ENCODE measurements at regions not wholly inside any gene's neighbourhood (a gene's known extent, or its start where the extent isn't known, plus 50 kb on each side); places are given as distances from the start of the nearest gene placed in this dataset.

DNA sequence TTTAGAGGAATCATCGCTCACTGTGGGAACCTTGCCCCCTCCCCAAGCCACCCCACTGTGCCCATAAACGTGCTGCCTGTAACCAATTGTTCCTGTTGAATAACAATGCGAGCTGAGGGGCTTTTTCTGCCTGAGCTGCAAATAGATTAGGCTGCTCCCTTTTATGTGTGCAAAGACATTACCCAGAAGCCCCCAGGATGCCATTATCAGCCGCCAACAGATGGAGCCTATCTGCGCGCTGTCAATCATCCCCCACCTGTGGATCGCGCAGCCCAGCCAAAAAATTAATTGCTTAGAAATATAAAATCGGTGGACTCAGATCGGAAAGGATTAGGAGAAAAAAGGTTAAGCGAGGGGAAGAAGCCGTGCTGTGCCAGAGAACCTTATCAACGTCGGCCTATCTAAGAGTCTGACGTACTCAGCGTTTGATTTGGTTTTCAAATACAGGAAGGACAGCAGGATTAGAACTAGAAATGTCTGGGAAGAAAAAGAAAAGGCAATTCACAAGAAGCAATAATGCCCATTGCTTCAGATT lies 167.3 kb upstream of the MYO3A start:
- Histone ChIP-seq H3K4me3 (no peak overlapping the region), H3K9me3 (ENCODE audit: control insufficient read depth in 4 of 4, insufficient read depth in 3 of 4, low read length in 3 of 4) (no peaks in the 10 kb centered on the region), H3K36me3 (ENCODE audit: control insufficient read depth in 4 of 4, insufficient read depth in 4 of 4, low read length in 4 of 4) (no peaks in the 10 kb centered on the region), H3K4me1 (ENCODE audit: control insufficient read depth in 5 of 5, insufficient read depth in 5 of 5, low read length in 5 of 5) (peaks cover 0 to 5% (median 0%) of the 10 kb centered on the region in 5 donors), H3K27me3 (ENCODE audit: control insufficient read depth in 3 of 3, insufficient read depth in 3 of 3, low read length in 2 of 3) (peaks cover 0 to 14% (median 7%) of the 10 kb centered on the region in 3 donors), H3K27ac (ENCODE audit: low read depth in 1 of 2, low read length in 1 of 2) (no peak overlapping the region), H3K9ac (ENCODE audit: insufficient read depth in 1 of 2, low read length in 2 of 2) (no peak overlapping the region)
- TF ChIP-seq, protein P1, sequence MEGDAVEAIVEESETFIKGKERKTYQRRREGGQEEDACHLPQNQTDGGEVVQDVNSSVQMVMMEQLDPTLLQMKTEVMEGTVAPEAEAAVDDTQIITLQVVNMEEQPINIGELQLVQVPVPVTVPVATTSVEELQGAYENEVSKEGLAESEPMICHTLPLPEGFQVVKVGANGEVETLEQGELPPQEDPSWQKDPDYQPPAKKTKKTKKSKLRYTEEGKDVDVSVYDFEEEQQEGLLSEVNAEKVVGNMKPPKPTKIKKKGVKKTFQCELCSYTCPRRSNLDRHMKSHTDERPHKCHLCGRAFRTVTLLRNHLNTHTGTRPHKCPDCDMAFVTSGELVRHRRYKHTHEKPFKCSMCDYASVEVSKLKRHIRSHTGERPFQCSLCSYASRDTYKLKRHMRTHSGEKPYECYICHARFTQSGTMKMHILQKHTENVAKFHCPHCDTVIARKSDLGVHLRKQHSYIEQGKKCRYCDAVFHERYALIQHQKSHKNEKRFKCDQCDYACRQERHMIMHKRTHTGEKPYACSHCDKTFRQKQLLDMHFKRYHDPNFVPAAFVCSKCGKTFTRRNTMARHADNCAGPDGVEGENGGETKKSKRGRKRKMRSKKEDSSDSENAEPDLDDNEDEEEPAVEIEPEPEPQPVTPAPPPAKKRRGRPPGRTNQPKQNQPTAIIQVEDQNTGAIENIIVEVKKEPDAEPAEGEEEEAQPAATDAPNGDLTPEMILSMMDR (IDR thresholded peaks at IDR 0.05; ENCODE audit: control extremely low read depth, extremely low read depth) = no peak
- 6% methylated on average over 16 of the region's 16 CpGs for WGBS, 2 donors
- peak in 1 of 3 donors; percentile 8 for DNase-seq
- ATAC-seq (ENCODE audit: insufficient read depth, low FRiP score) = no peak

DNA sequence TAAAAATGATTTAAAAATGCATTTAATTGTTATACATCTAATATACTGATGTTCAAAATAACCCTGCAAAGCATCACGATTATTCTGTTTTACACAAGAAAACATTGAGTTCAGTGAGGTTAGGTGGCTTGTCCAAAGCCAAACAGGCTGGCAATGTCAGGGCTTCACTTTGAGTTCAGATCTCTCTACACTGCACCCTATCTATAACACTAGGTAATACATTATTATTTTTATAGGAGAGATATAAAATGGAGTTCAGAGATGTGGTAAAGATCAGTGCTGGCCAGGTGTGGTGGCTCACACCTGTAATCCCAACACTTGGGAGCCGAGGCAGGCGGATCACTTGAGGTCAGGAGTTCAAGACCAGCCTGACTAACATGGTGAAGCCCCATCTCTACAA lies 165.9 kb upstream of the MYO3A start:
- WGBS, 2 donors = 82 to 89% methylated on average over 3 of the region's 3 CpGs

DNA sequence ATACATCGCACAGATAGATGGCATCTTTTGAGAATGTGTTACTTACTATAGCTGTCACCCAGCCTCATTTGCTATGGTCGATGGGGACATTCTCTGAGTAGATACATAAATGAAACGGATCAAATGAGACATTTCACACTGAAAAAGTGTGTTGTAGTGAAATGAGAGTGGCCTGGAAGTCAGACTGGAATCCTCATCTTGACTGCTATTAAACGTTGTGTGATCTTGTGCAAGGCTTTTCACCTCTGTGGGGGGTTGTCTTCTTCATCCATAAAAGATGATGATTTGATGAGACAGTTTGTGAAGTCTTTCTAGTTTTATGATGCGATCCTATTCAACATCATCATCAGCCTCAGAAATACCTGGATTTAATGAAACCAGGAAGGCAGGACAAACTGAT lies 155.4 kb upstream of the MYO3A start:
- Histone ChIP-seq H3K9me3 (ENCODE audit: control insufficient read depth in 4 of 4, insufficient read depth in 3 of 4, low read length in 3 of 4) (no peaks in the 10 kb centered on the region), H3K4me3 (no peak overlapping the region), H3K4me1 (ENCODE audit: control insufficient read depth in 5 of 5, insufficient read depth in 5 of 5, low read length in 5 of 5) (no peaks in the 10 kb centered on the region), H3K27ac (ENCODE audit: low read depth in 1 of 2, low read length in 1 of 2) (no peak overlapping the region), H3K36me3 (ENCODE audit: control insufficient read depth in 4 of 4, insufficient read depth in 4 of 4, low read length in 4 of 4) (no peaks in the 10 kb centered on the region), H3K27me3 (ENCODE audit: control insufficient read depth in 3 of 3, insufficient read depth in 3 of 3, low read length in 2 of 3) (no peaks in the 10 kb centered on the region), H3K9ac (ENCODE audit: insufficient read depth in 1 of 2, low read length in 2 of 2) (no peak overlapping the region)
- DNase-seq = no peak
- 79 to 81% methylated on average over 5 of the region's 5 CpGs for WGBS, 2 donors
- no peak for ATAC-seq (ENCODE audit: insufficient read depth, low FRiP score)
- TF ChIP-seq, protein P1 (IDR thresholded peaks at IDR 0.05; ENCODE audit: control extremely low read depth, extremely low read depth) = no peak

More for the DNA sequence above, 165.9 kb upstream of the MYO3A start:
- peaks cover 0 to 5% (median 0%) of the 10 kb centered on the region in 5 donors for H3K4me1 ChIP-seq (ENCODE audit: control insufficient read depth in 5 of 5, insufficient read depth in 5 of 5, low read length in 5 of 5)
- no peak overlapping the region for H3K27ac ChIP-seq (ENCODE audit: low read depth in 1 of 2, low read length in 1 of 2)
- TF ChIP-seq, protein P1 (IDR thresholded peaks at IDR 0.05; ENCODE audit: control extremely low read depth, extremely low read depth) = no peak
- no peak for DNase-seq
- no peak overlapping the region for H3K4me3 ChIP-seq
- peaks cover 0 to 14% (median 7%) of the 10 kb centered on the region in 3 donors for H3K27me3 ChIP-seq (ENCODE audit: control insufficient read depth in 3 of 3, insufficient read depth in 3 of 3, low read length in 2 of 3)
- no peak for ATAC-seq (ENCODE audit: insufficient read depth, low FRiP score)
- no peaks in the 10 kb centered on the region for H3K9me3 ChIP-seq (ENCODE audit: control insufficient read depth in 4 of 4, insufficient read depth in 3 of 4, low read length in 3 of 4)
- H3K9ac ChIP-seq (ENCODE audit: insufficient read depth in 1 of 2, low read length in 2 of 2) = no peak overlapping the region
- no peaks in the 10 kb centered on the region for H3K36me3 ChIP-seq (ENCODE audit: control insufficient read depth in 4 of 4, insufficient read depth in 4 of 4, low read length in 4 of 4)

DNA sequence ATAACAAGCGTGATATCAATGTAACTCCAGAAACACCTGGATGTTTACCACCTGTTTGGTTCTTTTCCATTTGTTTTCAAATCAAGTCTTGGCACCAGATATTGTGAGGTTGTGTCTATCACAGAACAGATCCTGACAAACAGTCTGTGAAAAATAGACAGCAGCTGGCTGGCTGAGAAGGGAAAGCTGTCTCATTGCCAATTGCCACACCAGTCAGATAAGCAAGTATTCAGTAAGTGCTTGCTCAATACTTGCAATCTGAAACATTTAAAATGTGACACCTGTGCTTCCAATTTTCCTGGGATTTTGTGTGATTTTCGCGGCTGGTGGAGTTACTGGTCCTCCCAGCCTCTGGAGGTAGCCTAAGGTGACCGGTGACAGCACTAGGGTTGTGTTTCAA lies 147.9 kb upstream of the MYO3A start:
- Histone ChIP-seq H3K9me3 (ENCODE audit: control insufficient read depth in 4 of 4, insufficient read depth in 3 of 4, low read length in 3 of 4) (no peaks in the 10 kb centered on the region), H3K36me3 (ENCODE audit: control insufficient read depth in 4 of 4, insufficient read depth in 4 of 4, low read length in 4 of 4) (no peaks in the 10 kb centered on the region), H3K4me1 (ENCODE audit: control insufficient read depth in 5 of 5, insufficient read depth in 5 of 5, low read length in 5 of 5) (no peaks in the 10 kb centered on the region), H3K27me3 (ENCODE audit: control insufficient read depth in 3 of 3, insufficient read depth in 3 of 3, low read length in 2 of 3) (no peaks in the 10 kb centered on the region), H3K4me3 (no peak overlapping the region), H3K9ac (ENCODE audit: insufficient read depth in 1 of 2, low read length in 2 of 2) (no peak overlapping the region), H3K27ac (ENCODE audit: low read depth in 1 of 2, low read length in 1 of 2) (no peak overlapping the region)
- peak in 1 of 3 donors; percentile 3 for DNase-seq
- ATAC-seq (ENCODE audit: insufficient read depth, low FRiP score) = no peak
- 65 to 76% methylated on average over 4 of the region's 4 CpGs for WGBS, 2 donors
- TF ChIP-seq, protein P1 (IDR thresholded peaks at IDR 0.05; ENCODE audit: control extremely low read depth, extremely low read depth) = no peak
